ENCODE measurements at regions not wholly inside any gene's neighbourhood (a gene's known extent, or its start where the extent isn't known, plus 50 kb on each side); places are given as distances from the start of the nearest gene placed in this dataset.

DNA sequence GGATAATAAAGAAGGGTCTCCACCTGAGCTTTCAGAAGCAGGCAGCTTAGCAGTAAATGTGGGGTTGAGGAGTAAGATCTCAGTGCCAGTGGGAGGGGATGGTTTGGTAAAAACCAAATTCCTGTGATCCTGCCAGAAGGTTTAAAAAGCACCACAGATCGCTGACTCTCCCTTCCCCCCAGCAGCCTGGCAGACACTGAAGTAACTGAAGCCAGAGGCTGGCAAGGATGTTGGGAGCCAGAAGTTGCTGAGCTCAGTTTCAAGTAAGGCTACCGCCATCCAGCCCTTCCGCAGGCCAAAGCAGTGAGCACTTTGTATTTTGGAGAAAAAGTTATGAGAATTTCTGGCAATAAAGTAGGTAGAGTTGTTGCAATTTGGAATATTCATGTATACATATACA, 246.4 kb downstream of the ZNF621 start:
- TF ChIP-seq TARDBP (IDR thresholded peaks at IDR 0.05) (no peak), SP1 (IDR thresholded peaks at IDR 0.05) (no peak), FOXA1 (IDR thresholded peaks at IDR 0.05) (no peak), LEF1 (IDR thresholded peaks at IDR 0.05; ENCODE audit: borderline replicate concordance) (no peak), HDGF (IDR thresholded peaks at IDR 0.05; ENCODE audit: borderline replicate concordance) (no peak), FOXM1 (IDR thresholded peaks at IDR 0.05; ENCODE audit: borderline replicate concordance) (no peak), ARNT (IDR thresholded peaks at IDR 0.05) (no peak), FOXK2 (IDR thresholded peaks at IDR 0.05) (no peak), ELF4 (IDR thresholded peaks at IDR 0.05) (no peak), BHLHE40 (IDR thresholded peaks at IDR 0.05; ENCODE audit: borderline replicate concordance) (no peak), NFRKB (IDR thresholded peaks at IDR 0.05) (no peak)
